ENCODE measurements at regions not wholly inside any gene's neighbourhood (a gene's known extent, or its start where the extent isn't known, plus 50 kb on each side); places are given as distances from the start of the nearest gene placed in this dataset.

- TF ChIP-seq, protein P1, sequence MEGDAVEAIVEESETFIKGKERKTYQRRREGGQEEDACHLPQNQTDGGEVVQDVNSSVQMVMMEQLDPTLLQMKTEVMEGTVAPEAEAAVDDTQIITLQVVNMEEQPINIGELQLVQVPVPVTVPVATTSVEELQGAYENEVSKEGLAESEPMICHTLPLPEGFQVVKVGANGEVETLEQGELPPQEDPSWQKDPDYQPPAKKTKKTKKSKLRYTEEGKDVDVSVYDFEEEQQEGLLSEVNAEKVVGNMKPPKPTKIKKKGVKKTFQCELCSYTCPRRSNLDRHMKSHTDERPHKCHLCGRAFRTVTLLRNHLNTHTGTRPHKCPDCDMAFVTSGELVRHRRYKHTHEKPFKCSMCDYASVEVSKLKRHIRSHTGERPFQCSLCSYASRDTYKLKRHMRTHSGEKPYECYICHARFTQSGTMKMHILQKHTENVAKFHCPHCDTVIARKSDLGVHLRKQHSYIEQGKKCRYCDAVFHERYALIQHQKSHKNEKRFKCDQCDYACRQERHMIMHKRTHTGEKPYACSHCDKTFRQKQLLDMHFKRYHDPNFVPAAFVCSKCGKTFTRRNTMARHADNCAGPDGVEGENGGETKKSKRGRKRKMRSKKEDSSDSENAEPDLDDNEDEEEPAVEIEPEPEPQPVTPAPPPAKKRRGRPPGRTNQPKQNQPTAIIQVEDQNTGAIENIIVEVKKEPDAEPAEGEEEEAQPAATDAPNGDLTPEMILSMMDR (IDR thresholded peaks at IDR 0.05), result no peak
- TF ChIP-seq POLR2AphosphoS5 (IDR thresholded peaks at IDR 0.05; ENCODE audit: low read depth, low read length) (no peak), SIN3A (IDR thresholded peaks at IDR 0.05; ENCODE audit: borderline replicate concordance, insufficient read depth, low read depth, low read length) (no peak), TCF7L2 (IDR thresholded peaks at IDR 0.05; ENCODE audit: low read depth, low read length) (no peak)
- TF ChIP-seq, protein P2, sequence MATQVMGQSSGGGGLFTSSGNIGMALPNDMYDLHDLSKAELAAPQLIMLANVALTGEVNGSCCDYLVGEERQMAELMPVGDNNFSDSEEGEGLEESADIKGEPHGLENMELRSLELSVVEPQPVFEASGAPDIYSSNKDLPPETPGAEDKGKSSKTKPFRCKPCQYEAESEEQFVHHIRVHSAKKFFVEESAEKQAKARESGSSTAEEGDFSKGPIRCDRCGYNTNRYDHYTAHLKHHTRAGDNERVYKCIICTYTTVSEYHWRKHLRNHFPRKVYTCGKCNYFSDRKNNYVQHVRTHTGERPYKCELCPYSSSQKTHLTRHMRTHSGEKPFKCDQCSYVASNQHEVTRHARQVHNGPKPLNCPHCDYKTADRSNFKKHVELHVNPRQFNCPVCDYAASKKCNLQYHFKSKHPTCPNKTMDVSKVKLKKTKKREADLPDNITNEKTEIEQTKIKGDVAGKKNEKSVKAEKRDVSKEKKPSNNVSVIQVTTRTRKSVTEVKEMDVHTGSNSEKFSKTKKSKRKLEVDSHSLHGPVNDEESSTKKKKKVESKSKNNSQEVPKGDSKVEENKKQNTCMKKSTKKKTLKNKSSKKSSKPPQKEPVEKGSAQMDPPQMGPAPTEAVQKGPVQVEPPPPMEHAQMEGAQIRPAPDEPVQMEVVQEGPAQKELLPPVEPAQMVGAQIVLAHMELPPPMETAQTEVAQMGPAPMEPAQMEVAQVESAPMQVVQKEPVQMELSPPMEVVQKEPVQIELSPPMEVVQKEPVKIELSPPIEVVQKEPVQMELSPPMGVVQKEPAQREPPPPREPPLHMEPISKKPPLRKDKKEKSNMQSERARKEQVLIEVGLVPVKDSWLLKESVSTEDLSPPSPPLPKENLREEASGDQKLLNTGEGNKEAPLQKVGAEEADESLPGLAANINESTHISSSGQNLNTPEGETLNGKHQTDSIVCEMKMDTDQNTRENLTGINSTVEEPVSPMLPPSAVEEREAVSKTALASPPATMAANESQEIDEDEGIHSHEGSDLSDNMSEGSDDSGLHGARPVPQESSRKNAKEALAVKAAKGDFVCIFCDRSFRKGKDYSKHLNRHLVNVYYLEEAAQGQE (IDR thresholded peaks at IDR 0.05; ENCODE audit: insufficient read depth in 1 of 2, low read depth in 2 of 2, low read length in 1 of 2), result no peak
Measured at GRCh38 chr4:83757121-83757621, 221.3 kb downstream of the GPAT3 start.
